K562 (cell line): ENCODE measurements at regions not wholly inside any gene's neighbourhood (a gene's known extent, or its start where the extent isn't known, plus 50 kb on each side); places are given as distances from the start of the nearest gene placed in this dataset.

Source experiments
- ERF ChIP-seq: fragments of 450-650 bp; formaldehyde crosslinking; IDR thresholded peaks from 2 replicates; pipeline ENCODE4 v1.4.0; 2020; ENCODE audit warnings: mild to moderate bottlenecking, mixed read lengths
- FOS ChIP-seq: IDR thresholded peaks from 3 replicates; pipeline ENCODE4 v1.6.1; 2011; ENCODE audit not compliant: insufficient read length; ENCODE audit errors: extremely low read depth
- HMG20B ChIP-seq: fragments of 250-450 bp; sonication (Bioruptor Pico); IDR thresholded peaks from 2 replicates; pipeline ENCODE4 v1.5.0; 2021; ENCODE audit warnings: mild to moderate bottlenecking
- KAT7 ChIP-seq: sonication (generic); formaldehyde crosslinking; IDR thresholded peaks from 2 replicates; pipeline ENCODE4 v1.8.0; 2022; ENCODE audit warnings: missing genetic modification reagents, mild to moderate bottlenecking, borderline replicate concordance
- KHSRP ChIP-seq: fragments of 450-650 bp; IDR thresholded peaks from 2 replicates; pipeline ENCODE4 v1.6.1; 2017
- KLF16 ChIP-seq: IDR thresholded peaks from 2 replicates; pipeline ENCODE4 v1.6.1; 2016; ENCODE audit warnings: antibody characterized with exemption
- MYNN ChIP-seq, 2 experiments: sonication (generic); formaldehyde crosslinking in 1 of 2; IDR thresholded peaks; 2 replicates each; pipeline versions ENCODE4 v1.5.0 to v1.6.1; 2016 to 2020; ENCODE audit warnings: antibody characterized with exemption in 1 of 2, missing genetic modification reagents in 1 of 2
- POLR3A ChIP-seq: IDR thresholded peaks from 2 replicates; pipeline ENCODE4 v1.6.1; 2011; ENCODE audit warnings: borderline replicate concordance, mild to moderate bottlenecking, moderate library complexity; ENCODE audit not compliant: insufficient read length, insufficient read depth; ENCODE audit errors: extremely low read depth
- SREBF1 ChIP-seq: fragments of 150-350 bp; IDR thresholded peaks from 2 replicates; pipeline ENCODE4 v1.6.1; 2014; ENCODE audit warnings: antibody characterized with exemption, low read depth, low read length, borderline replicate concordance
- STAT5A ChIP-seq: IDR thresholded peaks from 2 replicates; pipeline ENCODE4 v1.6.1; 2012; ENCODE audit warnings: low read length, inconsistent platforms, borderline replicate concordance
- STAT6 ChIP-seq: sonication (generic); formaldehyde crosslinking; IDR thresholded peaks from 2 replicates; pipeline ENCODE4 v1.8.1; 2023; ENCODE audit warnings: mild to moderate bottlenecking, missing genetic modification reagents
- TAF1 ChIP-seq: IDR thresholded peaks from 2 replicates; pipeline ENCODE4 v1.6.1; 2011; ENCODE audit warnings: mild to moderate bottlenecking, low read length, moderate library complexity; ENCODE audit not compliant: insufficient read depth, control insufficient read depth, severe bottlenecking; ENCODE audit errors: extremely low read depth
- ZBTB34 ChIP-seq: fragments of 250-450 bp; sonication (Bioruptor Pico); IDR thresholded peaks from 2 replicates; pipeline ENCODE4 v1.8.0; 2021; ENCODE audit warnings: mild to moderate bottlenecking, moderate library complexity
- ZBTB9 ChIP-seq: fragments of 450-650 bp; formaldehyde crosslinking; IDR thresholded peaks from 2 replicates; pipeline ENCODE4 v1.4.0; 2020; ENCODE audit warnings: mild to moderate bottlenecking, moderate library complexity
- ZFPM2 ChIP-seq: fragments of 250-450 bp; sonication (Bioruptor Pico); IDR thresholded peaks from 2 replicates; pipeline ENCODE4 v1.5.1; 2022; ENCODE audit warnings: mild to moderate bottlenecking
- ZNF124 ChIP-seq: sonication (generic); formaldehyde crosslinking; IDR thresholded peaks from 2 replicates; pipeline ENCODE4 v1.8.1; 2022; ENCODE audit warnings: missing genetic modification reagents
- ZNF444 ChIP-seq: fragments of 250-450 bp; sonication (Bioruptor Pico); IDR thresholded peaks from 2 replicates; pipeline ENCODE4 v1.4.0; 2020; ENCODE audit warnings: mild to moderate bottlenecking, moderate library complexity
- ZNF511 ChIP-seq: sonication (generic); formaldehyde crosslinking; IDR thresholded peaks from 2 replicates; pipeline ENCODE4 v1.8.0; 2022; ENCODE audit warnings: mild to moderate bottlenecking, missing genetic modification reagents
- ZNF785 ChIP-seq: fragments of 250-450 bp; sonication (Bioruptor Pico); IDR thresholded peaks from 2 replicates; pipeline ENCODE4 v1.4.0; 2020; ENCODE audit warnings: mild to moderate bottlenecking
- ZZZ3 ChIP-seq: fragments of 450-650 bp; IDR thresholded peaks from 2 replicates; pipeline ENCODE4 v1.6.1; 2016; ENCODE audit warnings: antibody characterized with exemption, mild to moderate bottlenecking, moderate library complexity

GRCh38 chr5:81852291-81853029 lies 101.6 kb upstream of the SSBP2 start (continued):
- TF ChIP-seq STAT6 (CRISPR knock-in tag) (0 out of 2 replicates have a peak, but pooled peaks have one; percentile 55), ZNF785 (CRISPR knock-in tag) (no peak), ZZZ3 (no peak), ZBTB34 (no peak), ZNF124 (CRISPR knock-in tag) (no peak), KHSRP (no peak), FOS (no peak), KLF16 (no peak), ZNF444 (CRISPR knock-in tag) (no peak), HMG20B (no peak), ZNF511 (0 out of 2 replicates have a peak, but pooled peaks have one; percentile 20), ERF (CRISPR knock-in tag) (0 out of 2 replicates have a peak, but pooled peaks have one; percentile 11), POLR3A (no peak), ZFPM2 (CRISPR knock-in tag) (no peak), TAF1 (no peak), MYNN (IDR thresholded peaks at IDR 0.05) (no peak), MYNN (CRISPR knock-in tag; IDR thresholded peaks at IDR 0.05) (no peak), ZBTB9 (CRISPR knock-in tag) (no peak), KAT7 (CRISPR knock-in tag) (no peak), STAT5A (no peak), SREBF1 (no peak)
- TF ChIP-seq, all 486 proteins: peak for 42
